Activated CD4-positive, alpha-beta T cell treated with anti-CD3 and anti-CD28 coated beads, Interleukin-2, amount 10 ng/mL, durations not matched to agents 24 days and 14 days (primary cell): ENCODE measurements at regions not wholly inside any gene's neighbourhood (a gene's known extent, or its start where the extent isn't known, plus 50 kb on each side); places are given as distances from the start of the nearest gene placed in this dataset.
"Not testable (repeated sequence)": the region's sequence is repeated elsewhere in the genome, so short reads cannot be mapped to it uniquely, and the experiment has no call there.

Experiments used
- DNase-seq: peaks from one replicate; pipeline ENCODE4 v3.0.0; 2022
- H3K27ac Mint-ChIP-seq: one replicate; pipeline ENCODE4 v1.8.0; 2022; ENCODE audit warnings: mild to moderate bottlenecking, mixed read lengths
- H3K27me3 Mint-ChIP-seq: one replicate; pipeline ENCODE4 v1.8.0; 2022; ENCODE audit warnings: mixed read lengths
- H3K36me3 Mint-ChIP-seq: one replicate; pipeline ENCODE4 v1.8.0; 2022; ENCODE audit warnings: low read depth, mild to moderate bottlenecking, mixed read lengths
- H3K4me1 Mint-ChIP-seq: one replicate; pipeline ENCODE4 v1.8.0; 2021; ENCODE audit warnings: mixed read lengths
- H3K4me3 Mint-ChIP-seq: one replicate; pipeline ENCODE4 v1.8.0; 2022; ENCODE audit warnings: mild to moderate bottlenecking, moderate library complexity, mixed read lengths
- H3K9me3 Mint-ChIP-seq: one replicate; pipeline ENCODE4 v1.8.0; 2021; ENCODE audit warnings: mixed read lengths
- intact Hi-C: fragments of 100-400 bp; cut with micrococcal nuclease; formaldehyde crosslinking; loops from one replicate; pipeline ENCODE4 v1.15.1; 2023

DNA sequence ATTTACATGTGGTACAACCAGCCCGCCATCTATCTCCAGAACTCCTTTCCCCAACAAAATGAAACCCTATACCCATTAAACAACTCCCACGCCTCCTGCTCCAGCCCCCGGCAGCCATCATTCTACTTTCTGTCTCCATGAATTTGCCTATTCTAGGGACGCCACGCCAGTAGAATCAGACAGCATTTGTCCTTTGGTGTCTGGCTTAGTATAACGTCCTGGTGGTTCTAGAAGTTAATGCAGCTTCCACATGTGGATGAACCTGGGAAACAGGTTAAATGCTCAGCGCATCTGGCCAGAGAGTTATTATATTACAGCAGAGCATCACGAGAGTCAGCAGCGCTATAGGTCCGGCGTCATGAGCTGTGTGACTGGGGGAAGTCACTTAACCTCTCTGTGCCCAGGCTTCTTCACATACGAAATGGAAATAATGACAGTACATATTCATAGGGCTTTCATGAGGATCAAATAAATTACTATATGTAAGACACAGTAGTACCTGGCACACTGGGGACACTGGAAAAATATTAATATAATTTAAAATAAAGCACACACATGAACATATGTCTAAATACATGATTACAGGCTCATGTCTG is 178.7 kb upstream of the TAB2 start:
- Mint-ChIP-seq H3K9me3 (peaks cover 5% of the 10 kb centered on the region), H3K27me3 (no peaks in the 10 kb centered on the region), H3K4me1 (peaks cover 45% of the 10 kb centered on the region), H3K4me3 (peak overlapping the region; percentile 57), H3K36me3 (peaks cover 19% of the 10 kb centered on the region), H3K27ac (peak overlapping the region; percentile 95)
- DNase-seq: peak; percentile 59
- intact Hi-C loops: no loop called here

DNA sequence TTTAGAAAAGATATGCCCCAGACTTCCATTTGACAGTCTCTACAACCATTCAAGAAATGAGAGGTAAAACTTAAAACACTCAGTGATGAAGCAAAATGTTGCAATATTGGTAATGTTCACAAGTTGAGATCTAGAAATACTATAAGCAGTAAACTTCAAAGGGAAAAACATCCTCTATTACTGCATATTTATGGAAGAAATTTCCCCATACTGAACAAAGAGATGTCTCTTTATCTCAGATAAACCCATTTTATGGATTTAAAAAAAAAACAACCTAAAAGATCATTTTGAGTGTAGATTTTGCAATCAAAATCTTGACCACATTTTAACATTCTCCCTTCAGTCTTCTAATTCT is 177.8 kb upstream of the TAB2 start:
- H3K4me3 Mint-ChIP-seq: peak overlapping the region; percentile 85
- peak overlapping the region; percentile 100 for H3K27ac Mint-ChIP-seq
- intact Hi-C loops: loop anchor here (1.0 to 5.0 kb wide), 12 partner anchors 9 to 358 kb away; no protein-coding TSS in a partner anchor
- peak; percentile 14 for DNase-seq
- peaks cover 46% of the 10 kb centered on the region for H3K4me1 Mint-ChIP-seq
- peaks cover 23% of the 10 kb centered on the region for H3K36me3 Mint-ChIP-seq
- H3K27me3 Mint-ChIP-seq: no peaks in the 10 kb centered on the region
- peaks cover 5% of the 10 kb centered on the region for H3K9me3 Mint-ChIP-seq

DNA sequence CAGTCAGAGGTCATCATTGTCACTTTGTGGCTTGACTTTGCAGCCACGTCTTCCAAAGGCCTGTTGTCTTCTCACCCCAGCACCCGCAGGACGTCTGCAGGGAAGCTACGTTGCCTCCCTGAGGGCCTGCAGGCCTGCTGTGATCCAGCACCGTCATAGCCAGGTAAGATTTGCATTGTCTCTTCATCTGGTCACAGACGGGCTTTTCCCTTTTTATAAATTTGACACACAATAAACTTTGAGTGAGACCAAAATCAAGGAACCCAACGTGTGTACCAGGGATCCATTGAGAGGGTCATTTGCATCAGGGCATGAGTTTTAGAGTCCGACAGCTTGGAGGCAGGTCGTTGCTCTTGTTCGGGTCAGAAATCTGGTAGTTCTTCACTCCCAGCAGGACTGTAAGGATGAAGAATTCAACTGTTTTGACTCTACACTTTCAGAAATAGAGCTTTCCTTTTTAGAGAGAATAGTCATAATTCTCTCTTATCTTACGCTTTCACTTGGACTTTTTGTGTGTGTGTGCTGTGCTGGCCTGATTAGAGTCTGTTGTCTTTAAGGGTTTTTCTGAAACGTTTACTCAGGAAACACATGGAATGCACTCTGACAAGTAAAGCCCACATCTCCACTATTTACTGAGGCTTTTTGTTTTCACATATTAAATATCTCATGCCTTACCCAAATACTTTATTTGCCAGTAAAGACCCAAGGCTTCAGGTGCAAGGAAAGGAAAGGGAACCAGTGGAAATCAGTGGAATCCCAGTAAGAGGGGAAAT is 177.2 kb upstream of the TAB2 start:
- Mint-ChIP-seq H3K4me1 (peaks cover 48% of the 10 kb centered on the region), H3K36me3 (peaks cover 25% of the 10 kb centered on the region), H3K27ac (peak overlapping the region; percentile 100), H3K4me3 (peak overlapping the region; percentile 85), H3K9me3 (peaks cover 5% of the 10 kb centered on the region), H3K27me3 (no peaks in the 10 kb centered on the region)
- intact Hi-C loops: loop anchor here (1.0 to 5.0 kb wide), 12 partner anchors 8 to 357 kb away; no protein-coding TSS in a partner anchor
- DNase-seq: peak; percentile 87

DNA sequence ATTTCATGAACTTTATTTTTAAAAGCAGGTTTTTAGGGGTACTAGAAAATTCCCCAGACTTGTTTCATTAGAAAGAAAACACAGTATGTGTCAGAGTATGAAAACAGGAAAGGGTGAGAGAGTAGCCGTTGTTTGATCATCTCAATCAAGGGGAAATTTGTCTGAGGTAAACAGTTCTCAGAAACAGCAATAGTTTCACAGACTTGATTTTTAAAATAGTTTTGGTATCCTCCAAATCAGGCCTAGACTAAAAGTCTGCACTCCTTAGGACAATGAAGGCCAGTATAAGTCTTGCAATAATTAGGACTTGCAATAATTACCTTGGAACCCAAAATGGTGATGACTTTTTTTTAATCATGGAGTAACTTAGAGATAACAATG is 176.6 kb upstream of the TAB2 start:
- peak overlapping the region; percentile 100 for H3K27ac Mint-ChIP-seq
- H3K36me3 Mint-ChIP-seq: peaks cover 29% of the 10 kb centered on the region
- H3K4me1 Mint-ChIP-seq: peaks cover 50% of the 10 kb centered on the region
- no peaks in the 10 kb centered on the region for H3K27me3 Mint-ChIP-seq
- DNase-seq: no peak
- H3K9me3 Mint-ChIP-seq: peaks cover 8% of the 10 kb centered on the region
- peak overlapping the region; percentile 85 for H3K4me3 Mint-ChIP-seq
- intact Hi-C loops: loop anchor here (1.0 to 5.0 kb wide), 12 partner anchors 7 to 356 kb away; no protein-coding TSS in a partner anchor

DNA sequence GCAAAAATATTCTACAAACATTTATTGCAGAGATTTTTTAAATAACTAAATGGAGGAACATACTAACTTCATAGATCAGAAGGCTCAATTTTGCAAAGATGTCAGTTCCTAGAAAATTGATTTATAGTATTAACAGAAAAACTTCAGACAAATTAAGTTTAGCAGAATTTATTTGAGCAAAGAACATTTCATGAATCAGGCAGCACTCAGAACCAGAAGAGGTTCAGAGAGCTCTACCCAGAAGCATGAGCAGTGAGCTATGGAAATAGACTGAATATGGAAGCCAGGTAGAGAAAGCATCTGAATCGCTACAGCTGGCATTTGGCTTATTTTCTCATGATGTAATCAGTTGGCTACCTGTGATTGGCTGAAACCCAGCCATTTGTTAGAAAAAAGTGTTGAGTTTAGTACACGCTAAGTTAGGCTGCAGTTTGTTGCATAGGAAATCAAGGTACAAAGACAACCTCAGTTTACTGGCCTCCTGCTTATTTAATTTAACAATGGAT is 174.5 kb upstream of the TAB2 start:
- Mint-ChIP-seq H3K4me3 (no peak overlapping the region), H3K27me3 (no peaks in the 10 kb centered on the region), H3K27ac (peak overlapping the region; percentile 49), H3K9me3 (peaks cover 12% of the 10 kb centered on the region), H3K36me3 (peaks cover 38% of the 10 kb centered on the region), H3K4me1 (peaks cover 62% of the 10 kb centered on the region)
- intact Hi-C loops: loop anchor here (5.0 kb wide), 2 partner anchors 249 to 354 kb away; no protein-coding TSS in a partner anchor
- DNase-seq: peak; percentile 57

DNA sequence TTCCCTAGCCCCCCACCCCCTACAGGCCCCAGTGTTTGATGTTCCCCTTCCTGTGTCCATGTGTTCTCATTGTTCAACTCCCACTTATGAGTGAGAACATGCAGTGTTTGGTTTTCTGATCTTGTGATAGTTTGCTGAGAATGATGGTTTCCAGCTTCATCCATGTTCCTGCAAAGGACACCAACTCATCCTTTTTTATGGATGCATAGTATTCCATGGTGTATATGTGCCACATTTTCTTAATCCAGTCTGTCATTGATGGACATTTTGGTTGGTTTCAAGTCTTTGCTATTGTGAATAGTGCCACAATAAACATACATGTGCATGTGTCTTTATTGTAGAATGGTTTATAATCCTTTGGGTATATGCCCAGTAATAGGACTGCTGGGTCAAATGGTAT is 171.7 kb upstream of the TAB2 start:
- peaks cover 25% of the 10 kb centered on the region for H3K9me3 Mint-ChIP-seq
- H3K4me3 Mint-ChIP-seq: peak overlapping the region; percentile 21
- intact Hi-C loops, H3K27me3 Mint-ChIP-seq: not testable (repeated sequence)
- H3K27ac Mint-ChIP-seq: peak overlapping the region; percentile 94
- peaks cover 68% of the 10 kb centered on the region for H3K4me1 Mint-ChIP-seq
- H3K36me3 Mint-ChIP-seq: peaks cover 50% of the 10 kb centered on the region
- peak; percentile 47 for DNase-seq

DNA sequence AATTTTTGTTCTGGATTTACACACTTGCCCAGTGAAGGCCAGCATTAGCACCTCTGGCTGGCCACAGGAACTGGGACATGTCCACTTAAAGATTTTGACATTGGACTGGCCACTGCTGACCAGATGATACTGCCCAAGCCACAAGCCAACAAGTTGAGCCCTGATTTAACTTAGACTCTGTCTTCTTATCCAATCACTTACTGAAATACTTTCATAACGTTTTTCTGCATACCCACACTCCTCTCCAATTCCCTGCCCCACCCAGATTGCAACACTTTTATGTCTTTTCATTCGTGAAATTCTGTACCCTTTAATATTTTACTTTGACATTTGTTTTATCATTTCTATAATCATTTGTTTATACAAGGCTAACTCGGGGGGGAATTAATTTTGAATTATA is 170.3 kb upstream of the TAB2 start:
- peak; percentile 58 for DNase-seq
- intact Hi-C loops: no loop called here
- peaks cover 72% of the 10 kb centered on the region for H3K4me1 Mint-ChIP-seq
- H3K36me3 Mint-ChIP-seq: peaks cover 59% of the 10 kb centered on the region
- H3K27me3 Mint-ChIP-seq: no peaks in the 10 kb centered on the region
- H3K27ac Mint-ChIP-seq: peak overlapping the region; percentile 94
- peak overlapping the region; percentile 45 for H3K4me3 Mint-ChIP-seq
- peaks cover 32% of the 10 kb centered on the region for H3K9me3 Mint-ChIP-seq

DNA sequence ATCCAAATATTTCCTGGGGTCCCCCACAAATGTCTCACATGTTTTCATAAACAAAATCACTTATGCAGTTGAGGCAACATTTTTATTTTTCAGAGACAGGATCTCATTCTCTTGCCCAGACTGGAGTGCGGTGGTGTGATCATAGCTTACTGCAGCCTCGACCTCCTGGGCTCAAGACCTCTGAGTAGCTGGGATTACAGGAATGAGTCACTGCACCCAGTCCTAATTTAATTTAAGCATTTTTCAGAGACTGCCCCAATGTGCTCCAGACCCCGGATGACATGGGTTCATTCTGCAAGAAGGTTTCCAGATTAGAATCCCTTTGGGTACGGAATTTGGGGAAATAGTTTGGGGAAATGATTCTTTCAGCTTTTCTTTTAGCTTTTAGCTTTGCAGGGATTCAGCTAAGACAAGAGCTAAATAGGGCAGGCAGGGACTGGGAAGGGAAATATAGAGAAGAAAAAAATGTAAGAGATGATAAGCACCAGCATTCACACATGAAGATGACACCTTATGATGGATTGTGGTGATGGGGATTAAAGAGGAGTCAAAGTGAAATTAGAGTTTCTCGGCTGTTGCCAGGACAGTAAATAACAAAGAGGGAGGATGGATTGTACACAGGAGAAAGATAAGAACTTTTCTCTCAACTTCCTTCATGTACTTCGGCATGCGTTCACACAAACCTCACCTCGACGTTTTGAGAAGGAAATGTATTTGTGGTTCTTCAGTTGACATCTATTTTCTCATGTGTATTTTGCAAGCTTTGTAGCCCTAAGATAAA is 169.4 kb upstream of the TAB2 start:
- peaks cover 80% of the 10 kb centered on the region for H3K4me1 Mint-ChIP-seq
- H3K4me3 Mint-ChIP-seq: peak overlapping the region; percentile 70
- H3K36me3 Mint-ChIP-seq: peaks cover 55% of the 10 kb centered on the region
- intact Hi-C loops: loop anchor here (1.0 to 2.0 kb wide), 8 partner anchors 8 to 171 kb away; no protein-coding TSS in a partner anchor
- peaks cover 32% of the 10 kb centered on the region for H3K9me3 Mint-ChIP-seq
- H3K27me3 Mint-ChIP-seq: no peaks in the 10 kb centered on the region
- DNase-seq: peak; percentile 85
- peak overlapping the region; percentile 94 for H3K27ac Mint-ChIP-seq

DNA sequence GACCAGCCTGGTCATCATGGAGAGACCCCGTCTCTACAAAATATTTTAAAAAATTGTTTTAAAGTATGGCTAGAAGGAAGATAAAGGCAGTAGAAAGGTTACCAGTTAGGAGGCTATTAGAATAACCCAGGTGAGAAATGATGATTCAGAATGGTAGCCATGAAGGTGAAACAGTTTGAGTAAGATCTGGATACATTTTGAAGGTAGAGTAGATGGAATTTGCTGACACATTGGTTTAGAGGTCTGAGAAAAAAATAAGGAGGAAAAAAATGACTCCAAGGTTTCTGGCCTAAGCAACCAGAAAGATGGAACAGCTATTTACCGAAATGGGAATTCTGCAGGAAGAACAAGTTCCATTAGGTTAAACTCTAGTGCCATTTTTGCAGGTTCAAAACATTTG is 167.9 kb upstream of the TAB2 start:
- Mint-ChIP-seq H3K27me3 (no peaks in the 10 kb centered on the region), H3K4me1 (peaks cover 89% of the 10 kb centered on the region), H3K36me3 (peaks cover 55% of the 10 kb centered on the region), H3K4me3 (peak overlapping the region; percentile 40), H3K9me3 (peaks cover 27% of the 10 kb centered on the region), H3K27ac (peak overlapping the region; percentile 94)
- DNase-seq: peak; percentile 55
- intact Hi-C loops: loop anchor here (2.0 kb wide), 3 partner anchors 21 to 67 kb away; no protein-coding TSS in a partner anchor

DNA sequence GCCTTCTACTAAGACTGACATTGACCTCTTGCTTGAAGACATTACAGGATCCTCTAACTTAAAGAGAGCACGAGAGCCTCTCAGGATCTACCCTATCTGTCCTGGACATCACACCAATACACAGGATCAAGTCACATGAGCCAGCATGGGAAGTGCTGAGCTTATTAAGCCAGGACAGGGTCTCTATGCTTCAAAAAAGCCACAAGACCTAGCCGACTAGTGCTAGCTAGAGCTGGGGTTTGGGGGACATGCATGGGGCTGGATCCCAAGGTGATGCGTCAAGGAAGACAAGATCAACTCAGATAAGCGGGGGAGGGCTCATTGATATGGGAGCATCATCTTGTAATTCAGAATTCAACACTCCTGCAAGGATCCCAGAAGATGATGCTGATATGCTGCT is 167.2 kb upstream of the TAB2 start:
- Mint-ChIP-seq H3K27ac (peak overlapping the region; percentile 94), H3K36me3 (peaks cover 56% of the 10 kb centered on the region), H3K9me3 (peaks cover 28% of the 10 kb centered on the region), H3K4me3 (peak overlapping the region; percentile 44), H3K27me3 (no peaks in the 10 kb centered on the region), H3K4me1 (peaks cover 91% of the 10 kb centered on the region)
- peak; percentile 63 for DNase-seq
- intact Hi-C loops: no loop called here

DNA sequence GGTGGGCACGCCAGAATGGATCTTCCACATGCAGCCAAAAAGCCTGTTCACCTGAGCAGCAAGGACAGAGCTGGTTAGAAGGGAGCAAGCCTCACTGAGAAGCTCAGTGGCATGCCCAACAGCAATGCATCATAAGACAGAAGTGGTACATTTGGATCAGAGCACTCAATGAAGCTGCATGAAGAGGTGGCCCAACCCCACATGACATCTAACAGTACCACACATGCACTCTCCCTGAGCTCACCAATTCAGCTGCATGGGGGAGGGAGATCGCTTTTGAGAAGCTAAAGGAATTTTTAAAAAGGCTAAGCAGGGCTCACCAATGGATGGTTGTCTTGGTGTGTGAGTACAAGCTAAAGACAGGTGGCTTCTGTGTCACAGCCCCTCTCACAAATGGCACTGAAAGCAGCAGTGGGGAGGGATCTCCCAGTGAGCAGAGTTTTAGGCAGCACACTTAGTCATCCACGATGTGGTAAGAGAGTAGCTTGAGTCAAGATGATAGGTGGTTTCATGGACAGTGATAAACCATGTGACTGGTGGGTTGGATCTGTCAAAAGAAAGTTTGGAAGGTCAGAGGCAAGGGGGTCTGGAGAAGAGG is 166.6 kb upstream of the TAB2 start:
- peak overlapping the region; percentile 44 for H3K4me3 Mint-ChIP-seq
- peaks cover 28% of the 10 kb centered on the region for H3K9me3 Mint-ChIP-seq
- DNase-seq: peak; percentile 79
- no peaks in the 10 kb centered on the region for H3K27me3 Mint-ChIP-seq
- peak overlapping the region; percentile 94 for H3K27ac Mint-ChIP-seq
- intact Hi-C loops: loop anchor here (1.0 kb wide), 2 partner anchors 83 to 185 kb away; no protein-coding TSS in a partner anchor
- peaks cover 91% of the 10 kb centered on the region for H3K4me1 Mint-ChIP-seq
- H3K36me3 Mint-ChIP-seq: peaks cover 54% of the 10 kb centered on the region

DNA sequence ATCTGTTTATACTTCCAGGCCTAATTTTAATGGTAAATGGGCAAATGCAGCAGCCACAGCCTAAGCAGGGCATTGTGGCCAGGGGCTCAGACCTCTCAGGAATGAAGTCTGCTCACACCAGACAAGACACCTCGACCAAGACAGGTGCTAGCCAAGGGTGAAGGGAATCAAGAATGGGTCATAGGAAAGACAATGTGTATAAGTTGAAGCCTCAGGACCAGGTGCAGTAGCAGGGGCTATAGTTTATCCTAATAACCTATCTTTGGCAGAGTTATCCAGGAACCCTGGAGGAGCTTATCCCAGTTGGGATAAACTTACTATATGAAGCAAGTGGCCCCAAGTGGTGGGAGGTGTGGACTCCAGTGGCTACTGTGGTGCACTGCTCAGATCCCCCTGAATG is 165.0 kb upstream of the TAB2 start:
- peak overlapping the region; percentile 94 for H3K27ac Mint-ChIP-seq
- H3K4me3 Mint-ChIP-seq: peak overlapping the region; percentile 71
- peak; percentile 59 for DNase-seq
- H3K9me3 Mint-ChIP-seq: peaks cover 24% of the 10 kb centered on the region
- intact Hi-C loops: no loop called here
- peaks cover 79% of the 10 kb centered on the region for H3K4me1 Mint-ChIP-seq
- peaks cover 57% of the 10 kb centered on the region for H3K36me3 Mint-ChIP-seq
- no peaks in the 10 kb centered on the region for H3K27me3 Mint-ChIP-seq

DNA sequence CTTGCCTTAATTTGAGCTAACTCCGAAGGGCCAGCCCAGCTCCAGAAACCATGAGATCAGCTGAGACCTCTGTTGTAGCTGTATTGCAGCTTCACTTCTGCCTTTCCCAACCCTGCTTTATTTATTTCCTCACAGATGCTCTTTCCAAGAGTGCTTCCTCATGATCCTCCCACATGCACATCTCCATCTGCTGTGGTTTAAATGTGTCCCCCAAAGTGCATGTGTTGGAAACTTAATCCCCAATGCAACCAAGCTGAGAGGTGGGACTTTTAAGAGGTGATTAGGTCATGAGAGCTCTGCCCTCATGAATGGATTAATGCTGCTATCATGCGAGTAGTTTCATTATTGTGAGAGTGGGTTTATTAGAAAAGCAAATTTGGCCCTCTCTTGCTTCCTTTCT is 164.4 kb upstream of the TAB2 start:
- peak overlapping the region; percentile 71 for H3K4me3 Mint-ChIP-seq
- intact Hi-C loops: no loop called here
- H3K27me3 Mint-ChIP-seq: no peaks in the 10 kb centered on the region
- H3K27ac Mint-ChIP-seq: peak overlapping the region; percentile 94
- peak; percentile 60 for DNase-seq
- H3K4me1 Mint-ChIP-seq: peaks cover 74% of the 10 kb centered on the region
- peaks cover 59% of the 10 kb centered on the region for H3K36me3 Mint-ChIP-seq
- peaks cover 24% of the 10 kb centered on the region for H3K9me3 Mint-ChIP-seq
